CD14-positive monocyte (primary cell): ENCODE measurements at regions not wholly inside any gene's neighbourhood (a gene's known extent, or its start where the extent isn't known, plus 50 kb on each side); places are given as distances from the start of the nearest gene placed in this dataset.

Experiments
- DNase-seq, 3 donors: peaks; one replicate each; pipeline ENCODE4 v3.0.0-alpha.2; 2011 to 2022
- H2AFZ ChIP-seq: 2 replicates; pipeline ENCODE4 v1.6.0; 2012; ENCODE audit warnings: mild to moderate bottlenecking, low read depth, low read length, inconsistent platforms; ENCODE audit not compliant: insufficient read depth, poor library complexity, severe bottlenecking
- H3K27ac ChIP-seq, 2 donors: 1 replicate in 1 of 2; 2 replicates in 1 of 2; pipeline ENCODE4 v1.5.1; 2012 to 2013; ENCODE audit warnings: low read length in 2 of 2, control low read depth in 1 of 2, inconsistent platforms in 1 of 2, low read depth in 1 of 2, mild to moderate bottlenecking in 1 of 2
- H3K27me3 ChIP-seq, 2 donors: one replicate each; pipeline versions ENCODE4 v1.6.0 to v1.6.1; 2011 to 2013; ENCODE audit warnings: low read length in 2 of 2; ENCODE audit not compliant: control insufficient read depth in 2 of 2, insufficient read depth in 2 of 2
- H3K36me3 ChIP-seq, 2 donors: replicated peaks in 1 of 2; 1 replicate in 1 of 2; 2 replicates in 1 of 2; pipeline versions ENCODE4 v1.5.1 to v1.6.1; 2012 to 2013; ENCODE audit warnings: low read length in 2 of 2, control low read depth in 1 of 2, inconsistent platforms in 1 of 2, mild to moderate bottlenecking in 1 of 2; ENCODE audit not compliant: insufficient read depth in 2 of 2, control insufficient read depth in 1 of 2
- H3K4me1 ChIP-seq, 2 donors: 1 replicate in 1 of 2; 2 replicates in 1 of 2; pipeline versions ENCODE4 v1.5.1 to v1.6.1; 2012 to 2013; ENCODE audit warnings: low read length in 2 of 2, control low read depth in 1 of 2, inconsistent platforms in 1 of 2, mild to moderate bottlenecking in 1 of 2, moderate library complexity in 1 of 2; ENCODE audit not compliant: insufficient read depth in 2 of 2, control insufficient read depth in 1 of 2
- H3K4me2 ChIP-seq: replicated peaks from 2 replicates; pipeline ENCODE3; 2012; ENCODE audit warnings: low read length, moderate library complexity, mild to moderate bottlenecking; ENCODE audit not compliant: poor library complexity, severe bottlenecking; ENCODE audit errors: extremely low read depth
- H3K4me3 ChIP-seq, 3 experiments: fragments of 200-600 bp in 1 of 3; sonication (generic) in 1 of 3; replicated peaks in 1 of 3; 1 replicate in 2 of 3; 2 replicates in 1 of 3; pipeline ENCODE4 v1.5.1; 2011 to 2013; ENCODE audit warnings: low read length in 3 of 3, mild to moderate bottlenecking in 3 of 3, control low read depth in 2 of 3, low read depth in 2 of 3, inconsistent platforms in 1 of 3, moderate library complexity in 1 of 3
- H3K79me2 ChIP-seq: 2 replicates; pipeline ENCODE4 v1.6.0; 2012; ENCODE audit warnings: mild to moderate bottlenecking, control low read depth, inconsistent platforms, low read length, moderate library complexity; ENCODE audit not compliant: insufficient read depth
- H3K9ac ChIP-seq: 2 replicates; pipeline ENCODE4 v1.6.0; 2017; ENCODE audit warnings: low read length, mild to moderate bottlenecking; ENCODE audit not compliant: insufficient read depth, poor library complexity, severe bottlenecking
- H3K9me3 ChIP-seq, 2 donors: replicated peaks in 1 of 2; 1 replicate in 1 of 2; 2 replicates in 1 of 2; pipeline versions ENCODE4 v1.5.1 to v1.6.1; 2012 to 2013; ENCODE audit warnings: low read length in 2 of 2, control low read depth in 1 of 2; ENCODE audit not compliant: control insufficient read depth in 1 of 2, insufficient read depth in 1 of 2
- H4K20me1 ChIP-seq: 2 replicates; pipeline ENCODE4 v1.6.0; 2012; ENCODE audit warnings: mild to moderate bottlenecking, low read length, control low read depth, moderate library complexity; ENCODE audit not compliant: insufficient read depth
- H3K27ac Mint-ChIP-seq, 7 donors: one replicate each; pipeline ENCODE4 v1.8.0; 2020; ENCODE audit warnings: mild to moderate bottlenecking in 7 of 7, mixed read lengths in 7 of 7, moderate library complexity in 6 of 7, inconsistent platforms in 2 of 7
- H3K27me3 Mint-ChIP-seq, 3 donors: one replicate each; pipeline ENCODE4 v1.8.0; 2021 to 2022; ENCODE audit warnings: low read depth in 3 of 3, mild to moderate bottlenecking in 3 of 3, mixed read lengths in 3 of 3, moderate library complexity in 3 of 3, inconsistent platforms in 1 of 3
- H3K36me3 Mint-ChIP-seq, 2 donors: one replicate each; pipeline ENCODE4 v1.8.0; 2020; ENCODE audit warnings: mixed read lengths in 2 of 2, inconsistent platforms in 1 of 2, mild to moderate bottlenecking in 1 of 2
- H3K4me1 Mint-ChIP-seq: one replicate; pipeline ENCODE4 v1.8.0; 2020; ENCODE audit warnings: mild to moderate bottlenecking, mixed read lengths
- H3K4me3 Mint-ChIP-seq, 2 donors: one replicate each; pipeline ENCODE4 v1.8.0; 2020; ENCODE audit warnings: mild to moderate bottlenecking in 2 of 2, mixed read lengths in 2 of 2, moderate library complexity in 1 of 2
- H3K9me3 Mint-ChIP-seq, 7 donors: one replicate each; pipeline ENCODE4 v1.8.0; 2020 to 2022; ENCODE audit warnings: mixed read lengths in 7 of 7, mild to moderate bottlenecking in 6 of 7, moderate library complexity in 6 of 7, inconsistent platforms in 2 of 7
- CTCF ChIP-seq: fragments of 200-600 bp; IDR thresholded peaks from one replicate; pipeline ENCODE4 v1.8.0; 2022; ENCODE audit warnings: antibody characterized with exemption, mild to moderate bottlenecking
- WGBS: methylation state at CpG from one replicate; pipeline ENCODE4 v1.1.5; 2013; ENCODE audit warnings: missing lambda C conversion rate; ENCODE audit not compliant: insufficient coverage; 5-methylcytosine and 5-hydroxymethylcytosine counted together
- intact Hi-C, 2 donors: fragments of 100-400 bp; cut with micrococcal nuclease; formaldehyde crosslinking; loops; one replicate each; pipeline versions ENCODE4 v1.15.0 to v1.15.1; 2023

- H3K27me3 Mint-ChIP-seq = no peaks in the 10 kb centered on the region
- no peaks in the 10 kb centered on the region for H4K20me1 ChIP-seq
- H2AFZ ChIP-seq = no peak overlapping the region
- DNase-seq = no peak
- no peak overlapping the region for H3K4me3 Mint-ChIP-seq
- no peak for TF ChIP-seq CTCF
- H3K9me3 Mint-ChIP-seq = no peaks in the 10 kb centered on the region
- no peaks in the 10 kb centered on the region for H3K36me3 ChIP-seq
- no peaks in the 10 kb centered on the region for H3K4me1 Mint-ChIP-seq
- H3K27ac Mint-ChIP-seq = no peak overlapping the region
- H3K27me3 ChIP-seq = no peaks in the 10 kb centered on the region
- WGBS = no CpG with 5 or more reads among the region's 1 CpG
- no peaks in the 10 kb centered on the region for H3K79me2 ChIP-seq
- H3K4me1 ChIP-seq = no peaks in the 10 kb centered on the region
- H3K36me3 Mint-ChIP-seq = no peaks in the 10 kb centered on the region
- H3K27ac ChIP-seq = no peak overlapping the region
- no peaks in the 10 kb centered on the region for H3K9me3 ChIP-seq
- no peak overlapping the region for H3K4me3 ChIP-seq
- intact Hi-C loops = no loop called here
- no peak overlapping the region for H3K4me2 ChIP-seq
- H3K9ac ChIP-seq = no peak overlapping the region
These were observed 636.6 kb downstream of the FAT4 start for GRCh38 chr4:125951261-125951887.

- Histone ChIP-seq H3K4me1 (no peaks in the 10 kb centered on the region), H3K27ac (no peak overlapping the region), H3K36me3 (no peaks in the 10 kb centered on the region), H3K79me2 (no peaks in the 10 kb centered on the region), H4K20me1 (no peaks in the 10 kb centered on the region), H3K4me2 (no peak overlapping the region), H2AFZ (no peak overlapping the region), H3K9me3 (no peaks in the 10 kb centered on the region), H3K27me3 (no peaks in the 10 kb centered on the region), H3K4me3 (no peak overlapping the region), H3K9ac (no peak overlapping the region)
- no peak for TF ChIP-seq CTCF
- no peaks in the 10 kb centered on the region for H3K9me3 Mint-ChIP-seq
- H3K27me3 Mint-ChIP-seq = no peaks in the 10 kb centered on the region
- H3K27ac Mint-ChIP-seq = no peak overlapping the region
- no peaks in the 10 kb centered on the region for H3K4me1 Mint-ChIP-seq
- DNase-seq = no peak
- no peak overlapping the region for H3K4me3 Mint-ChIP-seq
- intact Hi-C loops = no loop called here
- H3K36me3 Mint-ChIP-seq = no peaks in the 10 kb centered on the region
These were observed 637.9 kb downstream of the FAT4 start for GRCh38 chr4:125952631-125953030.
